NT2/D1 (cell line): ENCODE measurements at regions not wholly inside any gene's neighbourhood (a gene's known extent, or its start where the extent isn't known, plus 50 kb on each side); places are given as distances from the start of the nearest gene placed in this dataset.

Source experiments
- SUZ12 ChIP-seq: IDR thresholded peaks from 2 replicates; pipeline ENCODE4 v1.6.1; 2011; ENCODE audit not compliant: insufficient read length, insufficient read depth; ENCODE audit errors: extremely low read depth
- YY1 ChIP-seq: IDR thresholded peaks from 2 replicates; pipeline ENCODE4 v1.6.1; 2011; ENCODE audit not compliant: insufficient read length, insufficient read depth

- TF ChIP-seq SUZ12 (no peak), YY1 (no peak)
Observed at GRCh38 chr14:89648510-89648909, 231.5 kb upstream of the FOXN3 start.
